ENCODE measurements at regions not wholly inside any gene's neighbourhood (a gene's known extent, or its start where the extent isn't known, plus 50 kb on each side); places are given as distances from the start of the nearest gene placed in this dataset.

DNA sequence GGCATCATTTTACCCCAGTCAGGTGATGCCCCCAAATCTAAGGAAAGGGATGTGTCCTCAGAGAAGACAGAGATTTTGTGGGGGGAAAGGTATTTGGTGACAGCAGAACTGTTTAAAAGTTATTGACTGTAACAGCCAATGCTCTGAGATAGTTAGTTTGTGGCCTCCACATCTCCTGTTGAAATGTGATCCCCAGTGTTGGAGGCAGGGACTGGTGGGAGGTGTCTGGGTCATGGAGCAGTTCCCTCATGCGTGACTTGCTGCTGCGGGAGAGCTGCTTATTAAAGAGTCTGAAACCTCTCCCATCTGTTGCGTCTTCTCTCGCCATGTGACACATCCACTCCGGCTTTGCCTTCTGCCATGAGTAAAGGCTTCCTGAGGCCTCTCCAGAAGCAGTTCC, 282.8 kb upstream of the FOXQ1 start:
- in situ Hi-C loops (cut with MboI), result no loop called here
- Histone ChIP-seq H3K27me3 (replicated peaks in 1 of 2; ENCODE audit: control insufficient read depth in 2 of 2, insufficient read depth in 2 of 2, low read length in 1 of 2) (no peaks in the 10 kb centered on the region; a peak in 4 of 4 replicates), H3K4me3 (no peak overlapping the region), H3K27ac (ENCODE audit: control insufficient read depth, insufficient read depth) (no peak overlapping the region), H3K4me1 (ENCODE audit: control insufficient read depth, insufficient read depth, low read length) (no peaks in the 10 kb centered on the region), H3K9ac (ENCODE audit: control insufficient read depth, insufficient read depth, low read length) (no peak overlapping the region), H4K20me1 (ENCODE audit: control insufficient read depth, insufficient read depth) (no peaks in the 10 kb centered on the region), H3K9me3 (replicated peaks; ENCODE audit: control insufficient read depth, insufficient read depth, low read length) (no peaks in the 10 kb centered on the region; the same call in 1 of the 3 replicates), H3K79me2 (ENCODE audit: control insufficient read depth, insufficient read depth, low read length) (no peaks in the 10 kb centered on the region), H2AFZ (ENCODE audit: control insufficient read depth, low read depth, low read length) (no peak overlapping the region), H3K4me2 (ENCODE audit: control insufficient read depth, insufficient read depth) (no peak overlapping the region), H3K36me3 (ENCODE audit: control insufficient read depth in 2 of 2, insufficient read depth in 2 of 2, low read length in 1 of 2) (no peaks in the 10 kb centered on the region)
- FAIRE-seq, result no peak
- intact Hi-C loops (cut with micrococcal nuclease; ENCODE audit: unreplicated experiment), result no loop called here
- 50% methylated on average over 5 of the region's 5 CpGs for WGBS (ENCODE audit: insufficient coverage, insufficient replicate concordance, low lambda C conversion rate, missing lambda C conversion rate)
- ChIA-PET POLR2A (no interaction called here), RAD21 (ENCODE audit: unreplicated experiment) (no interaction called here), CTCF (no interaction called here), SMC1A (ENCODE audit: uncharacterized antibody, unreplicated experiment) (no interaction called here)
- no peak for ATAC-seq
- no peak for DNase-seq (ENCODE audit: low read depth, low spot score)
- no TSS peak for BruUV-seq (replicated peaks)
- TF ChIP-seq, protein P1, sequence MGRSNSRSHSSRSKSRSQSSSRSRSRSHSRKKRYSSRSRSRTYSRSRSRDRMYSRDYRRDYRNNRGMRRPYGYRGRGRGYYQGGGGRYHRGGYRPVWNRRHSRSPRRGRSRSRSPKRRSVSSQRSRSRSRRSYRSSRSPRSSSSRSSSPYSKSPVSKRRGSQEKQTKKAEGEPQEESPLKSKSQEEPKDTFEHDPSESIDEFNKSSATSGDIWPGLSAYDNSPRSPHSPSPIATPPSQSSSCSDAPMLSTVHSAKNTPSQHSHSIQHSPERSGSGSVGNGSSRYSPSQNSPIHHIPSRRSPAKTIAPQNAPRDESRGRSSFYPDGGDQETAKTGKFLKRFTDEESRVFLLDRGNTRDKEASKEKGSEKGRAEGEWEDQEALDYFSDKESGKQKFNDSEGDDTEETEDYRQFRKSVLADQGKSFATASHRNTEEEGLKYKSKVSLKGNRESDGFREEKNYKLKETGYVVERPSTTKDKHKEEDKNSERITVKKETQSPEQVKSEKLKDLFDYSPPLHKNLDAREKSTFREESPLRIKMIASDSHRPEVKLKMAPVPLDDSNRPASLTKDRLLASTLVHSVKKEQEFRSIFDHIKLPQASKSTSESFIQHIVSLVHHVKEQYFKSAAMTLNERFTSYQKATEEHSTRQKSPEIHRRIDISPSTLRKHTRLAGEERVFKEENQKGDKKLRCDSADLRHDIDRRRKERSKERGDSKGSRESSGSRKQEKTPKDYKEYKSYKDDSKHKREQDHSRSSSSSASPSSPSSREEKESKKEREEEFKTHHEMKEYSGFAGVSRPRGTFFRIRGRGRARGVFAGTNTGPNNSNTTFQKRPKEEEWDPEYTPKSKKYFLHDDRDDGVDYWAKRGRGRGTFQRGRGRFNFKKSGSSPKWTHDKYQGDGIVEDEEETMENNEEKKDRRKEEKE (IDR thresholded peaks at IDR 0.05), result no peak
- TF ChIP-seq HCFC1 (IDR thresholded peaks at IDR 0.05; ENCODE audit: low read length), result no peak
- TF ChIP-seq, protein P2, sequence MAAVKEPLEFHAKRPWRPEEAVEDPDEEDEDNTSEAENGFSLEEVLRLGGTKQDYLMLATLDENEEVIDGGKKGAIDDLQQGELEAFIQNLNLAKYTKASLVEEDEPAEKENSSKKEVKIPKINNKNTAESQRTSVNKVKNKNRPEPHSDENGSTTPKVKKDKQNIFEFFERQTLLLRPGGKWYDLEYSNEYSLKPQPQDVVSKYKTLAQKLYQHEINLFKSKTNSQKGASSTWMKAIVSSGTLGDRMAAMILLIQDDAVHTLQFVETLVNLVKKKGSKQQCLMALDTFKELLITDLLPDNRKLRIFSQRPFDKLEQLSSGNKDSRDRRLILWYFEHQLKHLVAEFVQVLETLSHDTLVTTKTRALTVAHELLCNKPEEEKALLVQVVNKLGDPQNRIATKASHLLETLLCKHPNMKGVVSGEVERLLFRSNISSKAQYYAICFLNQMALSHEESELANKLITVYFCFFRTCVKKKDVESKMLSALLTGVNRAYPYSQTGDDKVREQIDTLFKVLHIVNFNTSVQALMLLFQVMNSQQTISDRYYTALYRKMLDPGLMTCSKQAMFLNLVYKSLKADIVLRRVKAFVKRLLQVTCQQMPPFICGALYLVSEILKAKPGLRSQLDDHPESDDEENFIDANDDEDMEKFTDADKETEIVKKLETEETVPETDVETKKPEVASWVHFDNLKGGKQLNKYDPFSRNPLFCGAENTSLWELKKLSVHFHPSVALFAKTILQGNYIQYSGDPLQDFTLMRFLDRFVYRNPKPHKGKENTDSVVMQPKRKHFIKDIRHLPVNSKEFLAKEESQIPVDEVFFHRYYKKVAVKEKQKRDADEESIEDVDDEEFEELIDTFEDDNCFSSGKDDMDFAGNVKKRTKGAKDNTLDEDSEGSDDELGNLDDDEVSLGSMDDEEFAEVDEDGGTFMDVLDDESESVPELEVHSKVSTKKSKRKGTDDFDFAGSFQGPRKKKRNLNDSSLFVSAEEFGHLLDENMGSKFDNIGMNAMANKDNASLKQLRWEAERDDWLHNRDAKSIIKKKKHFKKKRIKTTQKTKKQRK (IDR thresholded peaks at IDR 0.05; ENCODE audit: low read depth, low read length), result no peak
- no peak for TF ChIP-seq SUZ12 (IDR thresholded peaks at IDR 0.05; ENCODE audit: unreplicated experiment)
- no peak for TF ChIP-seq ESRRA (IDR thresholded peaks at IDR 0.05; ENCODE audit: low read length)
- no peak for TF ChIP-seq ZNF217 (IDR thresholded peaks at IDR 0.05)
- no peak for TF ChIP-seq SPI1 (IDR thresholded peaks at IDR 0.05; ENCODE audit: borderline replicate concordance, insufficient read depth, low read depth, low read length)
- TF ChIP-seq SMC3 (IDR thresholded peaks at IDR 0.05; ENCODE audit: borderline replicate concordance, low read length), result no peak
- TF ChIP-seq, protein P3, sequence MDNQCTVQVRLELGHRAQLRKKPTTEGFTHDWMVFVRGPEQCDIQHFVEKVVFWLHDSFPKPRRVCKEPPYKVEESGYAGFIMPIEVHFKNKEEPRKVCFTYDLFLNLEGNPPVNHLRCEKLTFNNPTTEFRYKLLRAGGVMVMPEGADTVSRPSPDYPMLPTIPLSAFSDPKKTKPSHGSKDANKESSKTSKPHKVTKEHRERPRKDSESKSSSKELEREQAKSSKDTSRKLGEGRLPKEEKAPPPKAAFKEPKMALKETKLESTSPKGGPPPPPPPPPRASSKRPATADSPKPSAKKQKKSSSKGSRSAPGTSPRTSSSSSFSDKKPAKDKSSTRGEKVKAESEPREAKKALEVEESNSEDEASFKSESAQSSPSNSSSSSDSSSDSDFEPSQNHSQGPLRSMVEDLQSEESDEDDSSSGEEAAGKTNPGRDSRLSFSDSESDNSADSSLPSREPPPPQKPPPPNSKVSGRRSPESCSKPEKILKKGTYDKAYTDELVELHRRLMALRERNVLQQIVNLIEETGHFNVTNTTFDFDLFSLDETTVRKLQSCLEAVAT (IDR thresholded peaks at IDR 0.05), result no peak
- TF ChIP-seq YY1 (IDR thresholded peaks at IDR 0.05; ENCODE audit: low read depth, low read length), result no peak
- TF ChIP-seq NR2C2 (IDR thresholded peaks at IDR 0.05; ENCODE audit: borderline replicate concordance, control insufficient read depth, insufficient read length, low read depth), result no peak
- no peak for TF ChIP-seq BMI1 (IDR thresholded peaks at IDR 0.05; ENCODE audit: borderline replicate concordance)

Measured in GM12878 (cell line).